Tibial nerve (tissue), 4 donors: ENCODE measurements at regions not wholly inside any gene's neighbourhood (a gene's known extent, or its start where the extent isn't known, plus 50 kb on each side); places are given as distances from the start of the nearest gene placed in this dataset.

Experiments
- CTCF ChIP-seq, 5 experiments: fragments of 200-600 bp in 3 of 5; fragments of 450-650 bp in 2 of 5; sonication (generic) in 3 of 5; IDR thresholded peaks; one replicate each; pipeline ENCODE4 v1.5.1; 2016 to 2019; ENCODE audit warnings: antibody characterized with exemption in 5 of 5, mild to moderate bottlenecking in 3 of 5, moderate library complexity in 2 of 5
- EP300 ChIP-seq, 2 donors: sonication (generic); formaldehyde crosslinking; IDR thresholded peaks; one replicate each; pipeline ENCODE4 v1.6.1; 2017; ENCODE audit warnings: antibody characterized with exemption in 2 of 2, mild to moderate bottlenecking in 1 of 2
- POLR2A ChIP-seq, 2 donors: fragments of 450-650 bp; IDR thresholded peaks; one replicate each; pipeline ENCODE4 v1.6.1; 2017; ENCODE audit warnings: antibody characterized with exemption in 2 of 2, mild to moderate bottlenecking in 2 of 2, moderate library complexity in 2 of 2

- TF ChIP-seq CTCF (IDR thresholded peaks at IDR 0.05) (no peak), POLR2A (IDR thresholded peaks at IDR 0.05) (no peak), EP300 (IDR thresholded peaks at IDR 0.05) (no peak)
Measured at GRCh38 chr3:168794427-168794826, 698.7 kb upstream of the GOLIM4 start.
